Left hindlimb (tissue), 1 donor: ENCODE measurements at regions not wholly inside any gene's neighbourhood (a gene's known extent, or its start where the extent isn't known, plus 50 kb on each side); places are given as distances from the start of the nearest gene placed in this dataset.
"Not testable (repeated sequence)": the region's sequence is repeated elsewhere in the genome, so short reads cannot be mapped to it uniquely, and the experiment has no call there.

Experiments
- DNase-seq: peaks from one replicate; pipeline ENCODE4 v3.0.0-alpha.2; 2018

GRCh38 chr10:61078542-61079275 lies 134.7 kb upstream of the RHOBTB1 start:
- DNase-seq: no peak

- no peak for DNase-seq
Observed at GRCh38 chr10:61076572-61077114, 132.7 kb upstream of the RHOBTB1 start.

- DNase-seq: no peak
Observed at GRCh38 chr10:61073391-61073790, 129.4 kb upstream of the RHOBTB1 start.

GRCh38 chr10:61071580-61071979 lies 127.6 kb upstream of the RHOBTB1 start:
- no peak for DNase-seq

- DNase-seq: no peak
Observed at GRCh38 chr10:61068471-61068870, 124.5 kb upstream of the RHOBTB1 start.

GRCh38 chr10:61067671-61068336 lies 123.8 kb upstream of the RHOBTB1 start:
- no peak for DNase-seq

- DNase-seq: no peak
Observed at GRCh38 chr10:61066661-61067344, 122.8 kb upstream of the RHOBTB1 start.

- no peak for DNase-seq
Observed at GRCh38 chr10:61065051-61065450, 121.1 kb upstream of the RHOBTB1 start.

GRCh38 chr10:61064356-61064755 lies 120.4 kb upstream of the RHOBTB1 start:
- DNase-seq: no peak

GRCh38 chr10:61063901-61064300 lies 119.9 kb upstream of the RHOBTB1 start:
- no peak for DNase-seq

- DNase-seq: no peak
Observed at GRCh38 chr10:61063034-61063433, 119.0 kb upstream of the RHOBTB1 start.

- no peak for DNase-seq
Observed at GRCh38 chr10:61061923-61062504, 118.0 kb upstream of the RHOBTB1 start.

GRCh38 chr10:61059636-61060035 lies 115.7 kb upstream of the RHOBTB1 start:
- DNase-seq: no peak

GRCh38 chr10:61052469-61053205 lies 108.7 kb upstream of the RHOBTB1 start:
- DNase-seq: no peak

GRCh38 chr10:61051344-61051743 lies 107.4 kb upstream of the RHOBTB1 start:
- DNase-seq: no peak

- no peak for DNase-seq
Observed at GRCh38 chr10:61050120-61050745, 106.2 kb upstream of the RHOBTB1 start.

GRCh38 chr10:61049386-61049785 lies 105.4 kb upstream of the RHOBTB1 start:
- DNase-seq: no peak

GRCh38 chr10:61047788-61048560 lies 104.0 kb upstream of the RHOBTB1 start:
- no peak for DNase-seq

GRCh38 chr10:61047081-61047480 lies 103.1 kb upstream of the RHOBTB1 start:
- no peak for DNase-seq

- not testable (repeated sequence) for DNase-seq
Observed at GRCh38 chr10:61045480-61045879, 101.5 kb upstream of the RHOBTB1 start.

GRCh38 chr10:61042533-61042932 lies 98.5 kb upstream of the RHOBTB1 start:
- DNase-seq: no peak
